NCI-H69 (cell line): ENCODE measurements at regions not wholly inside any gene's neighbourhood (a gene's known extent, or its start where the extent isn't known, plus 50 kb on each side); places are given as distances from the start of the nearest gene placed in this dataset.

Experiments used
- DNase-seq: peaks from one replicate; lab custom pipeline; 2025; lab: John Stamatoyannopoulos, UW

GRCh38 chr2:217242947-217243346 is 383.1 kb upstream of the TNP1 start:
- DNase-seq = no peak

GRCh38 chr2:217231724-217232123 is 371.9 kb upstream of the TNP1 start:
- DNase-seq = no peak

GRCh38 chr2:217231212-217231611 is 371.3 kb upstream of the TNP1 start:
- DNase-seq = no peak

- DNase-seq = no peak
Measured at GRCh38 chr2:217228732-217229131, 368.9 kb upstream of the TNP1 start.

- DNase-seq = no peak
Measured at GRCh38 chr2:217227794-217228193, 367.9 kb upstream of the TNP1 start.

DNA sequence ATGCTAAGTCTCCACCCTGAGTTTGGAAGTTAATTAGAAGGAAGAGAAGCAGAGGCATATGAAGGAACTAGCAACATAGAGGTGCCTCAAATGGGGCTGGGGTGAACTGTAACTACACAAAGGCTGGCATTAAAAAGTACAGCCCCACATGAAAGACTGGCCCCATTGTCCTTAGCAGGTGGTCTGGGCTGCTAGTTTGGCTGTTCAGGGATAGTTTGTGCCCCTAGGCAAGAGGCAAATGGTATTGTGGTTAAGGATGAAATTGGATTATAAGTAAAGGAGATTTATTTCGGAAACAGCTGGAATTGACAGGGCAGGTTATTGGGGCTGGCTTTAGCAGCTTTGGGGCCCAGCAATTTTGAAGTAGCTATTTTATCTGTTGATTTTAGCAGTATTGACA is 365.7 kb upstream of the TNP1 start:
- DNase-seq = no peak

DNA sequence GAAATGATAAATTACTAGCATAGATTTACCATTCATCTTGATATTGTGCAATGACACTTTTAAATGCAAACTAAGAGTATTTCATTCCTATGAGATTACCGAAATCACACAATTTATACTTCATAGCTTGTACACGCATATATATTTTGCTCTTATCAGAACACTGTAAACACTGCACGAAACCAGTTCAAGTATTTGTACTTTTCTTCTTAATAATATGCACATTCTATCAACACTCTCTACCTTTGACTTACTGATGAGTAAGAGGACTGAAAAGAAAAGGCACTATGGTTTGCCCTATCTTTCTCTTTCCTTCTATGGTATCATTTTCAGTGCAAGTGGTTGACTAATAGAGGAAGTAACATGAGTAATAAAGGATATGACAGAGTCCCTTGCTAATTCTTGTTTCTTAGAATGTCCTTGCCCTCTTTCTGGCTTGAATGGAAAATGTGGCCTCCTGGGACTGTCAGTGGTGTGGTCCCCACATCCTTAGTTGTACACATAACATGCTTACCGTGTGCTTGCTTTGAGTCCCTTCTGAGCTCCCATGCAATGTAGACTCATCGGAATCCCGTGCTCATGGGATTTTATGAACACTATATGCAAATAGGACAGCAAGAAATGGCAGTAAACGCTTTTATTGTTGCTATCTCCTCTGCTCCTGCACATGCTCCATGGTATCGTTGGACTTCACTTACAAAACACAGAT is 363.5 kb upstream of the TNP1 start:
- no peak for DNase-seq

- DNase-seq = no peak
Measured at GRCh38 chr2:217222309-217222910, 362.5 kb upstream of the TNP1 start.

DNA sequence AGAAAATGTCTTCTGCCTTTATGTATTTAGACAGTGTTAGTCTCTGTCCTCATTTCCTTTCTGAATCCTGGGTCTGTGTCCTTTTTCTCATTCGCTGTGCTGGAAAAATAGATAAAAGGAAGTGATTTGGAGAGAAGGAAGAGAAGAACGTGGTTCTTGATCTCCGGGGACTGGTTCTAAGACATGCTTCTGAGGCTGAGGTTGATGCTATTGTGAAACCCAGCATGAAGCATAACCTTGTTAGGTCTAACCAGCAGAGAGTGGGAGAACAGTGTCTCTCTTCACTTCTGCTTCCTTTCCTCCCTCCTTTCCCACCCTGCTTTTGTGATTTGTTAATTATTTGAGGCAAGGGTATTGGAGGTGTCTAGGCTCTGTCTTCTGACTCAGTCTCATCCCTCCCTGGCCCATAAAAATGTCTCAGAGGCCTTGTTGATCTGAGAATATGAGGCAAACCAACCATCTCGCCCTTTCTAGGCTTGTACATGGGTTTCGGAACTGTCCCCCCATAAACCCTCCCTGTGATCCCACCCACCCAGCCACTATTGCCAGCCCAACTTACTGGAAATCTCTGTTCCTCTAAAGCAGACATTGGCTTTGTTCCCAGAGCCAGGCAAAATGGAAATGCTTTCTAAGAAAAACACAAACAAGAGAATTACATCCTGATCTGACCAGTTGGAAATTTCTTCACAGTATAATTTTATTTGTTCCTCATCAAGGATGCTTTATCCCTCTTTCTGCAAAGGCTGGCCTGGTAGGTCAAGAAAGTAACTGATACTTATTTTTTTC is 360.6 kb upstream of the TNP1 start:
- DNase-seq = no peak

DNA sequence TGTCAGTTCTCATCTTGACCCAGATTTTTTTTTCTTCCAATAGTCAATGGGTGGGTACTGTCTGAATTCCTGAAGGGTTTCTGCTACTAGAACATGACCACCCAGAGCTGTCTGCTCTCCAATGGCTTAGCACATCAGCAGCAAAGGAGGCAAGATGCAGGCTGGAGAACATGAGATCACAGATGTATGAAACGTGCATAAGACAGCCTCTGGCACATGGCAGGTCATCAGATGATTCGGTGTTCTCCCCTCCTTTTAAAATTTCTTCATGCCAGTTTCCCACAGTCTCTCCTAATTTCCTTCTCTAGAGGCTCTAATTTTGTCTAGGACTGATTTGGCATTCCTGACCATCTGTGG is 359.3 kb upstream of the TNP1 start:
- no peak for DNase-seq

GRCh38 chr2:217218269-217219163 is 358.7 kb upstream of the TNP1 start:
- DNase-seq = no peak

- peak; percentile 60 for DNase-seq
Measured at GRCh38 chr2:217216982-217217381, 357.1 kb upstream of the TNP1 start.

DNA sequence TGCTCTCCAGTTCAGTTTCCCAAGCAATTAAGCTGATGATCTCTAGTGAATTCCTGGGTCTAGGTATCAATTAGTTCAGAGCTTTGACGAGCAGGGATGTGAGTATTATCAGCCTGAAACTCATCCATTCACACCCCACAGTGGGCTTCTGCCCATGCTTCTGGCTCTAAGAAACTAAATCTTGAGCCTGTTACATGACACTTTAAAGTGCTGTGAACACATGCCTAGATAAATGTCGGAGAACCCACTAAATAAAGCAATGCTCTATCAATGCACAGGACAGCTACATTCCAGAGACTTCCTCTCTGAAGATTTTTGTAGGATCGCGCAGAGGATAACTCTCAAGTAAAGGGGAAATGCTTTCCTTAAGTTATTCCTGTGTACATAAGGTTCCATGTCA is 356.5 kb upstream of the TNP1 start:
- DNase-seq = peak; percentile 13

DNA sequence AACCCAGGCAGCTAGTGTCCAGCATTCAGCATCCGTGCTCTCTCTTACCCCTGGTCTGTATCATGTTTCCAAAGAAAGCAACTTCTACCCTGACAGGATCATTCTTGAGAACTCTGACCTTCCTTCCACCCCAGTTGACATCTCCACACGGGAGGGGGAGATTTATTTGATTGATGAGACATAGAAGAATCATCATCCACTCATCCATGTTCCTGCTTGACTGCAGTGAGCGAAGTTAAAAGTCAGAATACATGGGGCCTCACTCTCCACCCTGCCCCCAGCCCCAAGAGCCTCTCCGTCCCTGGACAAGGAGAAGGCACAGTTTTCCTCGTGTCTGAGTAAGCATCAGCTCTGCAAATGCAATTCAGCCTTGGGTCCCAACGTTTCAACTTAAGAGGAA is 356.0 kb upstream of the TNP1 start:
- no peak for DNase-seq

GRCh38 chr2:217208867-217209266 is 349.0 kb upstream of the TNP1 start:
- no peak for DNase-seq

DNA sequence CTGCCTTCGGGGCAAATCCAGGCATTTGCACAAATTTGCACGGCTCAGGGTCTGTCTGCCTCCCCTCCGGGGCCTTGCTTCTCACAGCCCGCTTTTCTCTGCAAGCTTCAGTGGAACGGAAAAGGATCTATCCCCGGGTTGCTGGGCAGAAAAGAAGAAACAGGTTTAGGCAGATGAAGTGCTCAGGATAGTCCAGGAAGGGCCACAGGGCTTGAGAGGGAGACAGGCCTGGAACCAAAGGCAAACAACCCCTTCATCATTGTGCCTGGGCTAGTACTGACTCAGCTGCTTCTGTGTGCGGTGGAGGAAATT is 347.8 kb upstream of the TNP1 start:
- no peak for DNase-seq

DNA sequence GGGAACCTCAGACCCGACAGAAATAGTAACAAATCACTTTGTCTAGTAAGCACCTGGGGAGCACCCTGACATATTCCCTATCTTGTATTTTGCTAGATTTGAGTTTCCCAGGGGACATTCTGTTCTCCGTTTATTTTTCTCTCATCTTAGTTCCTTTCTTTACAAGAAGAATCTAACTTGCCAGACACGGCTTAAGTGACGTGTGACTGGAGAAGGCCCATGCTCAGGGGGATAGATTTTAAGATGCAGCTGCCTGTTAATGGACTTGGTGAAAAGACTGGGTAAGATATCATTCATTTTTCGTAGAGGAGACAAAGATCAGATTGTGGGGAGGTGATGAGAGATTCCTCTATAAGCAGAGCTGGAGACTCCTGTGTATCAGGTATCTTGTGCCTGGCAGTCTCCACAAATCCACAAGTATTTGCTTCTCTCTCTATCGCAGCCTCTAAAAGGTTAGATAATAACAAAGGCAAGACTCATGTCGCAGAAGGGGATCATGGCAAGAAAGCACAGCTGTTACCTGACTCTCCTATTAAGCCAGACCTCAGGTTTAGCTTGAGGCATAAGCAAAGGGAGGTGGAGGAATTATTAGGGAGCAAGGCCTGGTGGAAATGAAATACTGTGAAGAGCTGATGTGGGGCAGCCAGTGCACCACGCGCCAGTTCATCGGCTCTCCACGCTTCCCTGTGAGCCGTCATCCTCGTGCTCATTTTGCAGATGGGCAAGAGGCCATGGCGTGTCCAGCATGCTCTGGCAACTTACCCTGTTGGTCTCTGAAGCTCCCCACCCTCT is 347.2 kb upstream of the TNP1 start:
- DNase-seq = no peak

DNA sequence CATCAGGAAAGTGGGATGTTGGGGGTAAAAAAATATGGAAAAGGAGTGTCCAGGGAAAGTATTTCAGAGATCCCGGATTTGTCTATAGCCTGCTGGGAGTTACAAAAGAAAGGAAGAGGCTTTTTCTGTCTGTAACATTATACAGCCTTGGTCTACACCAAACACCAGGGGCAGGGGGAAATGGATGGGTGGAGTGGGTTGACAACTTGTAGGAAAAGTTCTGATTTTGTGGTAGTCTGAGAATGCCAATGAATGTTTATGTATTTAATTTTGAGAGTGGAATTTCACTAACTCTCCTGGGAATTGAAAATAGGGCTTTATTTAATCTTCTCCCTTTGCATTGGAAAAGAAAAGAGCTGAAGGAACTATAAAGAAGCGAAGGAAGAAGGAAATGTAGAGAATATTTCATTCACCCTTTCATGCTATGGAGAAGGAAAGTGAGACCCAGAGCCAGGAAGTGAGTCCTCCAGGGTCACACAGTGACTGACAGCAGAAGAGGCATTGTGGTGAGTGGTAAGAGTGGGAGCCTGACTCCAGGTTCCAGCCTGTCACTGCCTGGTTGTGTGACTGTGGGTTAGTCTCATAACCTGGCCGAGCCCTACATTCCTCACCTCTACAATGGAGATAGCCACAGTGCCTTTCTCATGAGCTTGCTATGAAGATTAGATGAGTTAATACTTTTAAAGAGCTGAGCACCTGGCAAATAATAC is 346.3 kb upstream of the TNP1 start:
- DNase-seq = no peak

DNA sequence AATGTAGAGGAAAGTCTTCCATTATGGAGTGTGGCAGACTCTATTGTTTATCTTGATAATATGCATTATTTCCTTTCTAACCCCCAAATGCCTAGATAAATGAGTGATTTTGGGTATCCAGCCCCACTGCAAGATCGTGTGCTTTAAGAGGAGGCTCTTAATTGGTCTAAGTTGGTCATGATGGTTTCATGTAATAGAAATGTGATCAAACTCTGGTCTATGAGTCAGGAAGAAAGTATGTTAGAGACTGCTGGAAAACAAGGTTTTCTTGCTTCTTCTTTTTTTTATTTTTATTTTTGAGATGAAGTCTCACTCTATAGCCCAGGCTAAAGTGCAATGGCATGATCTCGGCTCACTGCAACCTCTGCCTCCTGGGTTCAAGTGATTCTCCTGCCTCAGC is 344.5 kb upstream of the TNP1 start:
- no peak for DNase-seq

DNA sequence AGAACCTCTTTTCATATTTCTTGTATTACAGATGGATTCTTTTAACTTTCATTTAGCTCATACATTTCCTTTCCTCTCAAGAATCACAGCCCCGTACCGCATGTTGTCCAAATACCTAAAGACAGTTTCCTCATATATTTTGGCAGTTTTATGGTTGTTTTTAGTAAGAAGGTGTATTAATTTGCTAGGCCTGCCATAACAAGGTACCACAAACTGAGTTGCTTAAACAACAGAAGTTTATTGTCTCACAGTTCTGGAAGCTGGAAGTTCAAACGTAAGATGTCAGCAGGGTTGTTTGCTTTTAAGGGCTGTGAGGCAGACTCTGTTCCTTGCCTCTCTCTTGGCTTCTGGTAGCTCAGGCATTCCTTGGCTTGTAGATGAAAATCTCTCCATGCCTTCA is 343.2 kb upstream of the TNP1 start:
- DNase-seq = no peak

- DNase-seq = peak; percentile 51
Measured at GRCh38 chr2:217199255-217199630, 339.4 kb upstream of the TNP1 start.
